GM12878 (cell line): ENCODE measurements at regions not wholly inside any gene's neighbourhood (a gene's known extent, or its start where the extent isn't known, plus 50 kb on each side); places are given as distances from the start of the nearest gene placed in this dataset.

ENCODE experiments used
- ATAC-seq: fragments of 200-7000 bp; cut with Tn5 transposase; 3 replicates; pipeline ENCODE4 v1.9.1; 2020; ENCODE audit warnings: mild to moderate bottlenecking, moderate library complexity
- BruUV-seq: library from RNA; stranded (reverse); fragments of 400-500 nt; replicated peaks from 2 replicates; lab custom pipeline; 2021; lab: Mats Ljungman, UMichigan
- CTCF ChIA-PET: fragments of 300-600 bp; sonication (Branson Sonifier 250); formaldehyde crosslinking; extraction: SDS; loops from one replicate; lab custom pipeline; 2021; ENCODE audit warnings: inconsistent platforms; lab: Yijun Ruan, JAX
- POLR2A ChIA-PET: fragments of 350-600 bp; formaldehyde crosslinking; extraction: SDS; loops from one replicate; lab custom pipeline; 2021; ENCODE audit warnings: inconsistent platforms; lab: Charles Lee
- RAD21 ChIA-PET: fragments of 300-600 bp; sonication (Branson Sonifier 250); formaldehyde crosslinking; loops from one replicate; lab custom pipeline; 2023; ENCODE audit warnings: antibody characterized with exemption; ENCODE audit not compliant: unreplicated experiment; lab: Charles Lee
- SMC1A ChIA-PET: fragments of 300-600 bp; sonication (Branson Sonifier 250); formaldehyde crosslinking; loops from one replicate; lab custom pipeline; 2023; ENCODE audit not compliant: unreplicated experiment, uncharacterized antibody; lab: Charles Lee
- DNase-seq: peaks from one replicate; pipeline ENCODE4 v3.0.0-alpha.2; 2011; ENCODE audit warnings: low read depth, low spot score
- FAIRE-seq: peaks from 3 replicates; lab custom pipeline; 2011; peaks lifted over from hg19 to GRCh38; lab: Jason Lieb, UNC
- H2AFZ ChIP-seq: 2 replicates; pipeline ENCODE4 v1.6.0; 2011; ENCODE audit warnings: low read depth, low read length, control low read depth; ENCODE audit not compliant: control insufficient read depth
- H3K27ac ChIP-seq: 2 replicates; pipeline ENCODE4 v1.5.1; 2011; ENCODE audit warnings: control low read depth; ENCODE audit not compliant: control insufficient read depth, insufficient read depth
- H3K27me3 ChIP-seq, 2 experiments: replicated peaks in 1 of 2; 2 replicates each; pipeline versions ENCODE4 v1.6.0 to v1.6.1; 2011; ENCODE audit warnings: low read length in 1 of 2; ENCODE audit not compliant: control insufficient read depth in 2 of 2, insufficient read depth in 2 of 2
- H3K36me3 ChIP-seq, 2 experiments: 2 replicates each; pipeline ENCODE4 v1.5.1; 2011; ENCODE audit warnings: low read length in 1 of 2; ENCODE audit not compliant: control insufficient read depth in 2 of 2, insufficient read depth in 2 of 2
- H3K4me1 ChIP-seq: 2 replicates; pipeline ENCODE4 v1.6.1; 2011; ENCODE audit warnings: mild to moderate bottlenecking, low read length, moderate library complexity, mixed read lengths; ENCODE audit not compliant: control insufficient read depth, insufficient read depth
- H3K4me2 ChIP-seq: 2 replicates; pipeline ENCODE4 v1.6.0; 2011; ENCODE audit warnings: control low read depth; ENCODE audit not compliant: control insufficient read depth, insufficient read depth
- H3K4me3 ChIP-seq: fragments of 200-600 bp; sonication (generic); 2 replicates; pipeline ENCODE4 v1.5.1; 2016
- H3K79me2 ChIP-seq: 2 replicates; pipeline ENCODE4 v1.6.0; 2011; ENCODE audit warnings: low read length; ENCODE audit not compliant: control insufficient read depth, insufficient read depth
- H3K9ac ChIP-seq: 2 replicates; pipeline ENCODE4 v1.8.0; 2011; ENCODE audit warnings: low read length, control low read depth, mixed read lengths; ENCODE audit not compliant: control insufficient read depth, insufficient read depth
- H3K9me3 ChIP-seq: replicated peaks from 3 replicates; pipeline ENCODE4 v1.5.1; 2011; ENCODE audit warnings: mild to moderate bottlenecking, low read length; ENCODE audit not compliant: control insufficient read depth, insufficient read depth
- H4K20me1 ChIP-seq: 2 replicates; pipeline ENCODE4 v1.6.0; 2011; ENCODE audit not compliant: control insufficient read depth, insufficient read depth
- ASH2L ChIP-seq: fragments of 300-600, 200-600 bp; sonication (generic); IDR thresholded peaks from 2 replicates; pipeline ENCODE4 v1.6.1; 2017; ENCODE audit warnings: low read depth, mild to moderate bottlenecking, borderline replicate concordance
- BMI1 ChIP-seq: fragments of 450-650 bp; IDR thresholded peaks from 2 replicates; pipeline ENCODE4 v1.6.1; 2016; ENCODE audit warnings: mild to moderate bottlenecking, moderate library complexity, borderline replicate concordance
- EGR1 ChIP-seq, 2 experiments: IDR thresholded peaks; 1 replicate in 1 of 2; 2 replicates in 1 of 2; pipeline ENCODE4 v1.6.1; 2011 to 2012; ENCODE audit warnings: low read depth in 2 of 2, low read length in 2 of 2, borderline replicate concordance in 1 of 2, mild to moderate bottlenecking in 1 of 2, moderate library complexity in 1 of 2
- FOS ChIP-seq: IDR thresholded peaks from 3 replicates; pipeline ENCODE4 v1.6.1; 2011; ENCODE audit warnings: borderline replicate concordance; ENCODE audit not compliant: insufficient read length; ENCODE audit errors: extremely low read depth
- GATAD2B ChIP-seq: fragments of 450-650 bp; conservative IDR thresholded peaks from 2 replicates; pipeline ENCODE4 v1.6.1; 2017; ENCODE audit warnings: low read depth, mild to moderate bottlenecking, moderate library complexity
- MEF2B ChIP-seq: fragments of 450-650 bp; IDR thresholded peaks from 2 replicates; pipeline ENCODE4 v1.6.1; 2018; ENCODE audit warnings: mild to moderate bottlenecking, moderate library complexity; ENCODE audit not compliant: partially characterized antibody, poor library complexity, severe bottlenecking
- NRF1 ChIP-seq: conservative IDR thresholded peaks from 2 replicates; pipeline ENCODE4 v1.6.1; 2011; ENCODE audit warnings: mild to moderate bottlenecking, low read depth, low read length, improper control_type of control experiment
- PAX8 ChIP-seq: fragments of 450-650 bp; IDR thresholded peaks from 2 replicates; pipeline ENCODE4 v1.6.1; 2017; ENCODE audit warnings: mild to moderate bottlenecking, moderate library complexity
- SIN3A ChIP-seq: IDR thresholded peaks from 2 replicates; pipeline ENCODE4 v1.6.1; 2012; ENCODE audit warnings: low read depth, low read length, improper control_type of control experiment
- SMAD1 ChIP-seq: fragments of 450-650 bp; IDR thresholded peaks from 2 replicates; pipeline ENCODE4 v1.6.1; 2018; ENCODE audit warnings: mild to moderate bottlenecking, low read depth; ENCODE audit not compliant: partially characterized antibody
- TCF7 ChIP-seq: IDR thresholded peaks from 2 replicates; pipeline ENCODE4 v1.6.1; 2014; ENCODE audit warnings: antibody characterized with exemption, borderline replicate concordance
- WGBS: methylation state at CpG from one replicate; pipeline ENCODE4 v1.1.6; 2016; ENCODE audit warnings: low lambda C conversion rate; ENCODE audit not compliant: insufficient replicate concordance, insufficient coverage; ENCODE audit errors: missing lambda C conversion rate; 5-methylcytosine and 5-hydroxymethylcytosine counted together
- in situ Hi-C: fragments of 300-500 bp; cut with MboI; formaldehyde crosslinking; loops from 9 replicates; pipeline ENCODE4 v1.14.3; 2018; ENCODE audit warnings: mixed read lengths
- intact Hi-C: fragments of 100-400 bp; cut with micrococcal nuclease; formaldehyde crosslinking; loops from one replicate; pipeline ENCODE4 v1.14.2; 2022; ENCODE audit not compliant: unreplicated experiment

GRCh38 chr3:72068621-72069020 lies 283.7 kb upstream of the PROK2 start:
- Histone ChIP-seq H3K4me2 (no peak overlapping the region), H3K36me3 (no peaks in the 10 kb centered on the region), H3K9me3 (no peaks in the 10 kb centered on the region; the same call in 2 of the 3 replicates), H4K20me1 (no peaks in the 10 kb centered on the region), H3K27ac (no peak overlapping the region), H3K4me3 (no peak overlapping the region), H3K9ac (no peak overlapping the region), H3K79me2 (no peaks in the 10 kb centered on the region), H2AFZ (no peak overlapping the region), H3K4me1 (no peaks in the 10 kb centered on the region), H3K27me3 (no peaks in the 10 kb centered on the region)
- ChIA-PET POLR2A (no interaction called here), RAD21 (interaction anchor here (1.4 kb wide), 1 partner anchor 10 kb away, joined by 4 read pairs; no protein-coding TSS in a partner anchor), CTCF (interaction anchor here (1.1 kb wide), 1 partner anchor 85 kb away, joined by 3 read pairs; no protein-coding TSS in a partner anchor), SMC1A (interaction anchor here (1.0 to 1.5 kb wide), 2 partner anchors 25 kb away, joined by 3 to 5 read pairs; no protein-coding TSS in a partner anchor)
- no peak for TF ChIP-seq TCF7
- no peak for TF ChIP-seq MEF2B
- TF ChIP-seq ASH2L, result no peak
- no peak for TF ChIP-seq BMI1
- TF ChIP-seq GATAD2B, result no peak
- no peak for TF ChIP-seq SIN3A
- no peak for TF ChIP-seq SMAD1
- no peak for TF ChIP-seq NRF1
- no peak for TF ChIP-seq FOS
- TF ChIP-seq PAX8, result no peak
- TF ChIP-seq EGR1 (IDR thresholded peaks at IDR 0.05; ENCODE audit: borderline replicate concordance in 1 of 2, low read depth in 2 of 2, low read length in 2 of 2), result no peak
- DNase-seq (no peak), ATAC-seq (no peak), FAIRE-seq (no peak)
- intact Hi-C loops, result no loop called here
- WGBS, result 100% methylated on average over 1 of the region's 1 CpG
- no TSS peak for BruUV-seq
- in situ Hi-C loops, result no loop called here
